OCI-LY3 (cell line): ENCODE measurements at regions not wholly inside any gene's neighbourhood (a gene's known extent, or its start where the extent isn't known, plus 50 kb on each side); places are given as distances from the start of the nearest gene placed in this dataset.

ENCODE experiments used
- H2AFZ ChIP-seq: fragments of 200-600, 300-600 bp; shearing (Covaris generic); 2 replicates; pipeline ENCODE4 v1.6.0; 2014; ENCODE audit warnings: antibody characterized with exemption, low read depth, low read length
- H3K27ac ChIP-seq: fragments of 200-600, 300-600 bp; sonication (generic); 2 replicates; pipeline ENCODE4 v1.5.1; 2014; ENCODE audit warnings: mild to moderate bottlenecking, low read length, moderate library complexity, mixed read lengths
- H3K27me3 ChIP-seq: fragments of 200-600, 300-600 bp; sonication (generic); 2 replicates; pipeline ENCODE4 v1.6.1; 2014; ENCODE audit warnings: low read depth, low read length, mixed read lengths
- H3K36me3 ChIP-seq: fragments of 200-600, 300-600 bp; sonication (generic); replicated peaks from 2 replicates; pipeline ENCODE3; 2014; ENCODE audit warnings: low read depth, low read length, mixed read lengths
- H3K4me1 ChIP-seq: fragments of 300-600, 200-600 bp; sonication (generic); 2 replicates; pipeline ENCODE4 v1.6.1; 2014; ENCODE audit warnings: low read length, mixed read lengths
- H3K4me2 ChIP-seq: fragments of 200-600, 300-600 bp; sonication (generic); 2 replicates; pipeline ENCODE4 v1.6.1; 2014; ENCODE audit warnings: low read length, mixed read lengths
- H3K4me3 ChIP-seq: fragments of 300-600, 200-600 bp; sonication (generic); 2 replicates; pipeline ENCODE4 v1.5.1; 2014; ENCODE audit warnings: antibody characterized with exemption, mild to moderate bottlenecking, low read length, moderate library complexity
- H3K79me2 ChIP-seq: fragments of 300-600, 200-600 bp; shearing (Covaris generic); 2 replicates; pipeline ENCODE4 v1.6.1; 2014; ENCODE audit warnings: mild to moderate bottlenecking, low read length, mixed read lengths
- H3K9ac ChIP-seq: fragments of 300-600, 200-600 bp; shearing (Covaris generic); 2 replicates; pipeline ENCODE4 v1.6.0; 2014; ENCODE audit warnings: mild to moderate bottlenecking, low read length, moderate library complexity
- H3K9me3 ChIP-seq: fragments of 200-600, 300-600 bp; shearing (Covaris generic); 2 replicates; pipeline ENCODE4 v1.6.1; 2014; ENCODE audit warnings: low read length, mixed read lengths; ENCODE audit not compliant: insufficient read depth
- H4K20me1 ChIP-seq: fragments of 200-600, 300-600 bp; sonication (generic); 2 replicates; pipeline ENCODE4 v1.6.1; 2016; ENCODE audit warnings: low read length, mixed read lengths; ENCODE audit not compliant: insufficient read depth
- CTCF ChIP-seq: fragments of 200-600, 300-600 bp; sonication (generic); IDR thresholded peaks from 2 replicates; pipeline ENCODE4 v1.5.1; 2014; ENCODE audit warnings: antibody characterized with exemption, low read length, low read depth
- EZH2phosphoT487 ChIP-seq: fragments of 200-600 bp; shearing (Covaris generic); IDR thresholded peaks from 2 replicates; pipeline ENCODE4 v1.6.1; 2018; ENCODE audit warnings: antibody characterized with exemption, mixed run types, low read depth

DNA sequence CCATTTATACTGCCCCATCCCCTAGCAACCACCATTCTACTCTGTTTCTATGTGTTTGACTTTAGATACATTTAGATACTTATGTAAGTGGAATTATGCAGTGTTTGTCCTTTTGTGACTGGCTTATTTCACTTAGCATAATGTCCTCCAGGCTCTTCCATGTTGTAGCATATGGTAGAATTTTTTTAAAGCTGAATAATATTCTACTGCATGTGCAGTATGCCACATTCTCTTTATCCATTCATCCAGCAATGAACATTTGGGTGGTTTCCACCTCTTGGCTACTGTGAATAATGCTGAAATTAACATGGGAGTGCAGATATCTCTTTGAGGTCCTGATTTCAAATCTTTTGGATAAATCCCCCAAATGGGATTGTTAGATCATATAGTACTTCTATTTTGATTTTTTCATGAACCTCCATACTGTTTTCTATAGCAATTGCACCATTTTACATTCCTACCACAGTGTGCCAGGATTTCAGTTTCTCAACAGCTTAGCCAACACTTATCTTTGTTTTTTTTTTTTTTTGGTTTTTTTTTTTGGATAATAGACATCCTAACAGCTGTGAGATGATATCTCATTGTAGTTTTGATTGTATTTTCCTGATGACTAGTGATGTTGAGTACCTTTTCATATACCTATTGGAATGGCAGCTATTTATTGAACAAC is 105.9 kb upstream of the LNX1 start:
- H3K4me2 ChIP-seq = no peak overlapping the region
- no peaks in the 10 kb centered on the region for H3K79me2 ChIP-seq
- H3K9ac ChIP-seq = no peak overlapping the region
- H3K27ac ChIP-seq = no peak overlapping the region
- no peaks in the 10 kb centered on the region for H3K36me3 ChIP-seq
- H3K4me1 ChIP-seq = peaks cover 20% of the 10 kb centered on the region
- no peak overlapping the region for H2AFZ ChIP-seq
- no peak for TF ChIP-seq EZH2phosphoT487
- no peak for TF ChIP-seq CTCF
- H3K4me3 ChIP-seq = no peak overlapping the region
- H3K27me3 ChIP-seq = no peaks in the 10 kb centered on the region
- H4K20me1 ChIP-seq = no peaks in the 10 kb centered on the region
- H3K9me3 ChIP-seq = no peaks in the 10 kb centered on the region

DNA sequence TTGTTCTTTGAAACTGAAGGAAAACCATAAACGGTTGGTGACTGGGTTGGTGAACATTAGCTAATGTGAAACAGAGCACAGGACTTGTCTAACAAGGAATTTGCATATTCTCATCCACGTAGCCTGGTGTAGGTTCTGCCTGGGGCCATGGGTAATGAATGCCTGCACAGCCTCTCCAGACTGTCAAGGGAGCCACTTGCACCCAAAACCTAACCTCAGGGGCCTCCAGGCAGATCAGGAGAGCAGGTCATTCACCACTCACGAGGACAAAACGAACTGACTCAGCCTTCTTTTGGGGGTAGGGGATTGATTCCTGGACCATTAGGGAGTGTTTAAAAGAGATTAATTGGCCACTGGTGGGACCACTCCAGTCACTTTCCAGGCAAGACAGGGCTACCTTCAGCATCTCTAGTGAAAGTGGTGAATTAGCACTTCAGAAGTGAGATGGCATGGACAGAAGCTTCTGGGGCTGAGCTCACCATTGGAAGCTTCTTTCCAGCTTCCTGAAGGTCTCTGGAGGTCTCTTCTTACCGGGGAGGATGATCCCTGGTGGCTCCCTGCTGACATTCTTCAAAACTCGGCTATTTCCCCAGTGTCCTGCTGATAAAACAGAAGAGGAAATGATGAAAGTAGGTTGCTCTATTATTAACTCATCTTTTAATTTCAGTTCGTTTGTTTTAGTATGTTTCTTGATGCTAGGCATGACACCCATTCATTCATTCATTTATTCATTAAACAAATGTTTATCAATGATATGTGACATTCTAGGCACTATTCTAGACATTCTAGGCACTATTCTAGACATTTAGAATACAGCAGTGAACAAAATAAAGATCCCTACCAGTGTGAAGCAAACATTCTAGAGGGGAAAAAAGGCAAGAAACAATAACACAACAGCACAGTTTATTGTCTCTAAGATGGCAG is 104.5 kb upstream of the LNX1 start:
- H3K4me3 ChIP-seq = no peak overlapping the region
- no peak overlapping the region for H3K27ac ChIP-seq
- H3K79me2 ChIP-seq = no peaks in the 10 kb centered on the region
- H3K27me3 ChIP-seq = no peaks in the 10 kb centered on the region
- peaks cover 11% of the 10 kb centered on the region for H3K4me1 ChIP-seq
- no peak overlapping the region for H3K9ac ChIP-seq
- no peaks in the 10 kb centered on the region for H3K9me3 ChIP-seq
- peak overlapping the region; percentile 23; the same call in 1 of the 2 replicates for H2AFZ ChIP-seq
- H3K4me2 ChIP-seq = no peak overlapping the region; the same call in 1 of the 2 replicates
- H3K36me3 ChIP-seq = no peaks in the 10 kb centered on the region
- TF ChIP-seq EZH2phosphoT487 = no peak
- no peak for TF ChIP-seq CTCF
- H4K20me1 ChIP-seq = no peaks in the 10 kb centered on the region

DNA sequence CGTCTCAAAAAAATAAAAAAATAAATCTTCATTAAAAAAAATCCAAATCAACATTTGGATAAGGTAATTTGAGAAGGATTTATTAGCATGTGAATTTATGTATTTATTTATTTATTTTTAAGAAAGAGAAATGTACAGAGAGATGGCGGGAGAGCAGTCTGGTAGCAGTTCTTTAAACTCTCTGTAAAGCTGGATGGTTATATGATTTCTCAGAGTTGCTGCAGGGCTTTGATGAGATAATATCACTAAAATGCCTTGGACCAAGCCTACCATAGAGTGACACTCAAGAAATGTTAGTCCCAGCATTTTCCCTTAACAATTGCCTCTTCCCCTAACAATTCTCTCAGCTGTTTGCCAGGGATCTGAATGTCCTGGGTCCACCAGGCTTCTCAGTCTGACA is 103.4 kb upstream of the LNX1 start:
- Histone ChIP-seq H3K4me1 (peaks cover 14% of the 10 kb centered on the region), H3K36me3 (no peaks in the 10 kb centered on the region), H3K4me3 (no peak overlapping the region), H3K9ac (no peak overlapping the region), H3K79me2 (no peaks in the 10 kb centered on the region), H3K4me2 (no peak overlapping the region), H3K27ac (no peak overlapping the region), H3K27me3 (no peaks in the 10 kb centered on the region), H2AFZ (no peak overlapping the region), H4K20me1 (no peaks in the 10 kb centered on the region), H3K9me3 (no peaks in the 10 kb centered on the region)
- TF ChIP-seq CTCF (no peak), EZH2phosphoT487 (no peak)

DNA sequence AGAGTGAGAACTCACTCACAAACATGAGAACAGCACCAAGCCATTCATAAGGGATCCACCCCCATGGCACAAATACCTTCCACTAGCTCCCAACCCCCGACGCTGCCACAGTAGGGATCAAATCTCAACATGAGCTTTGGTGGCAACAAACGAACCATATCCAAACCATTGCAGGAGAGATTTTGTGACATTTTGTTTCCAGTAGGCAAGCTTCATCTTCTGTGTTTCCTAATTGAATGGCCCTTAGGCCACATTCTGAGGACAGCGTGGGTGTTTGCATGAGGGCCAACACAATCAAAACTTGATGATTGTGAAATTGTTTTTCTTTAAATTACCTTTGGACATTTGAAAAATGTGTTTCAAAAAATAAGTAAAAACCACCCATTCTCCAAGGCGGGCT is 102.6 kb upstream of the LNX1 start:
- H3K4me3 ChIP-seq = no peak overlapping the region

More for the DNA sequence above, 102.6 kb upstream of the LNX1 start:
- Histone ChIP-seq H3K9ac (no peak overlapping the region), H3K36me3 (no peaks in the 10 kb centered on the region), H3K9me3 (no peaks in the 10 kb centered on the region), H3K79me2 (no peaks in the 10 kb centered on the region), H3K27me3 (no peaks in the 10 kb centered on the region), H3K4me1 (peaks cover 18% of the 10 kb centered on the region), H3K27ac (no peak overlapping the region), H2AFZ (no peak overlapping the region), H4K20me1 (no peaks in the 10 kb centered on the region), H3K4me2 (no peak overlapping the region)
- TF ChIP-seq EZH2phosphoT487 (no peak), CTCF (no peak)
